GM18861 (cell line): ENCODE measurements at regions not wholly inside any gene's neighbourhood (a gene's known extent, or its start where the extent isn't known, plus 50 kb on each side); places are given as distances from the start of the nearest gene placed in this dataset.

Experiments
- ATAC-seq: cut with Tn5 transposase; IDR thresholded peaks from one replicate; pipeline ENCODE4 v1.9.1; 2021; ENCODE audit not compliant: unreplicated experiment

DNA sequence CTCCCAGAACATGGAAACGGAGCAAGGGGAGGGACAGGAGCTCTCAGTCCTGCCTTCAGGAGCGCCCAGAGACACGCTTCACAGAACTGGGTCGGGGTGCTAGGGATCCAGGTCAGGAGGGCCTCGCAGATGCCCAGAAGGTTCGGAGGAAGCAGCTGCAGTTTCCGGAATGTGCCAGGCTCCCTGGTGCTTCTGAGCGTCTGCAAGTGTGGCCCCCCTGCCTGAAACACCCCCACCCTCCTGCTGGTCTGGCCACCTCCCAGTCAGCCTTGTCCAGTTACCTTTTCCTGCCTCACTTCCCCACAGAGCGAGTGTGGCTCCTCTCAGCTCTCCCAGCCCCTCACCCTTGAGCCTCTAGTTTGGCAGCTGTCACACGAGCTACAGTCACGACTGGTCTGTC lies 88.3 kb upstream of the TAF1B start:
- no peak for ATAC-seq

DNA sequence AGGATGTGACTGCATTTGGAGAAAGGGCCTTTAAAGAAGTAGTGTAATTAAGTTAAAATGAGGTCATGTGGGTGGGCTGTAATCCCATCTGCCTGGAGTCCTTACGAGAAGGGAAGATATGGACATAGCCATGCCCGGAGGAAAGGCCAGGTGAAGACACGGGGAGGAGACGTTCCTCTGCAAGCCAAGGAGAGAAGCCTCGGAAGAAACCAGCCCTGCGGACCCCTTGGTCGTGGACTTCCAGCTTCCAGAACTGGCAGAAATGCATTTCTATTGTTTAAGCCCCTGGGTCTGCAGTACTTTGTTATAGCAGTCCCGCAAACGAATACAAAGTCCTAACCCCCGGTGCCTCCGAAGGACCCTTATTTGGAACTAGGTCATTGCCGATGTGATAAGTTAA lies 87.6 kb upstream of the TAF1B start:
- ATAC-seq: no peak

DNA sequence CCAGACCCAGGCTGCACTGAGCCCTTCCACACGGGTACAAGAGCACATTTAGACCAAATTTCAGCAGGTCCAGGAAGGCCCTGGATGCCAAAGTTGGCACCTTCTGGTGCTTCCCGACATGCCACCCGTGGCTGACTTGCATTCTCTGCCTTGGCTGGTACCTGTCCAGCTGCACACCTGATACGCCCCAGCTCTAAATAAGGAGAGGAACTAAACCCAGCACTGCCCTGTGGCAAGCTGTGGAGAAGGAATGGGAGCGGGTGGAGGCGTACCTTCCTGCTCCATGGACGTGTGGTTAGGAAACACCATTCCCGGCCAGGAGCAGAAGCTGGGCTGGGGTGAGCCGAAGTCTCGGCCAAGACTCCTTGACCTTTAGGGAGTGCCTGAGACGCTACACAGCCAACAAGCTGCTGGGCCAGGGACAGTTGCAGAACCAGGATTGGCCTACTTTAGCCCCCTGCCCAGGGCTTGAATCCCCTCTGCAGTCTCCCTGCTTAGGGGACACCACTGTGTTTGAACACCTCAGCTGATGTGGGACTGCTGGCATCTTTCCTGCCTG lies 86.5 kb upstream of the TAF1B start:
- ATAC-seq: no peak

DNA sequence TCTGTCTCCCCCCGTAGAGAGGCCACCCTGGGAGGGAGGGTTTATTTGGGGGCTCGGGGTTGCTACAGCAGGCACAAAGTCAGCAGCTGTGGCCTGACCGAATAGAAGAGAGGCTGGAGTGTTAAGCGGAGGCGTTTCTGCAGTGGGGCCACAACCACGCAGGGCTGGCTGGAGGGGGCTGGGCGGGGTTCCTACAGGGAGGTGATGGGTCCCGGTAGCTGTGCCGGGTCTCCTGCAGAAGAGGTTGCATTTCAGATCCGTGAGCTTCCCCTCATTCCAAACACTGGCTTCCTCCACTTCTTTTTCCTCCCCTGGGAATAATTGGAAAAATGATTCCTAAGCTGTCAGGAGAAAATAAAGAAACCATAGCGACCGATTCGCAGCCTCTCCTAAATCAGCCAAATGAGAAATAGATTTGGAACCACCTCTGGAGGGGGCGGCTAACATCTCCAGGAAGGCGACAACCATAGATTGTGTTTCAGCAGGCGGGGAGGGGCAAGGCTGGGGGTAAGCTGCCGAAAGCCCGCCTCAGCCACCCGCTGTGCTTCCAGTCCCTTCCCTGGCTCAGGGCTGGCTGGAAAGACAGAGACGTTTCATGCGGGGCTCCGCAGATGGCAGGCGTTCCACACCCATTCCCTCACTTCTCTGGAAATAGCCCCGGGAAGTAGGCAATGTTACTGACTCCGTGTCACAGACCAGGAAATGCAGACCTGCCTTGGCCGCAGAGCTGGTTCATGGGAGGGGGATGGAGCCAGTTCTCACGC lies 85.6 kb upstream of the TAF1B start:
- ATAC-seq: no peak

DNA sequence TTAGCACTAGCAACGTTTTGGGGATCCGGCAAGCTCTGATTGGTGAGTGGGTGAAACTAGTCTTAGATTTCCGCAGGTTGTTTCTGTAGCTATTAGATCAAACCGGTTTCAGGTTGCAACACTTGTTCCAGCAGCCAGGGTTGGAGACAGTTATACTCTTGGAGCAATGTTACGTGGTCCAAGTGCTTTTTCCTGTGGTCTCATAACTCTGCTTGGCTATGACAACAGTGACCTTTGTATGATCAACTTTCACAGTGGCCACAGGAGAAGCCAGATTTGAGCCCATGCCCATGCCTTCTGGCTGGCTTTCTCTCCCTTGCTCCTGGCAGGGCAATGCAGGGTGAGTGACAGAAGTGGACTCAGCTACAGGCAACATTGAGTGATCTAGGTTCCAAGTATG lies 84.5 kb upstream of the TAF1B start:
- ATAC-seq: no peak

GRCh38 chr2:9760069-9760901 lies 83.0 kb upstream of the TAF1B start:
- ATAC-seq: no peak

- no peak for ATAC-seq
Measured at GRCh38 chr2:9760902-9761228, 82.4 kb upstream of the TAF1B start.

DNA sequence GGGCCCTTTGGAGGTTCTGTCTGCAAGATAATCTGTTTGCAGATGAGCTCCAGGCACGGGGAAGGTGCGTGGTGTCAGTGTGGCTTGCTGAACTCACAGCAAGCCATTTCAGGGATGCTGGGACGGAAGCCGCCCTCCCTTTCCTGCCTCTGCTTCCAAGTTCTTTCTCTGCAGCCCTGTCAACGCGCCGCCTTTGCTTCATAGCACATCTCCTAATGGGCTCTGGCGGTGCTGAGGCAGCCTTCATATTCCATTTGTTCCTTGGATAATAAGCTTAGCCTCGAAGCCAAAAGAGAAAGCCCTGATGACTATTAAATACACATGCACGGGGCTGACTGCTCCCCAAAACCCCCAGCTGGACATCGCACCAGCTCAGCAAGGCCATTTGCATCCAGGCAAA lies 81.7 kb upstream of the TAF1B start:
- no peak for ATAC-seq

DNA sequence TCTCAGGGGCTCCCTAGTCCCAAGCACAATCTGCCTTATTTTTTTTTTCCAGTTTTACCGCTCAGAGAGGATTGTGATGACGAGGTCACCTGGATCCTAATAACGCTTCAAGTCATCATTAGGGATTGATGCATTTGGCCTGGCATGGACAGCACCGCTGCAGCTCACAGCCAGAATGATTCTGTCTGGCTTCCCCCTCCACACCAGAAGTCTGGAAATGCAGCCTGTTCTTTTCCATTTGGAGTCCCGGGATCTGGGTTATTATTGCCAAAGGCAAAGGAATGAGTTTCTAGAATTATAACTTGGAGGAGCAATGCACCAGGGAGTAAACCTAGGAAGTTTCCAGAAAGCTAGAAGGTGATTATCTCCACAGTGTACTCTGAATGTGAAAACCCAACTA lies 81.1 kb upstream of the TAF1B start:
- no peak for ATAC-seq

GRCh38 chr2:9762941-9763340 lies 80.3 kb upstream of the TAF1B start:
- no peak for ATAC-seq

- no peak for ATAC-seq
Measured at GRCh38 chr2:9763356-9764152, 79.7 kb upstream of the TAF1B start.

DNA sequence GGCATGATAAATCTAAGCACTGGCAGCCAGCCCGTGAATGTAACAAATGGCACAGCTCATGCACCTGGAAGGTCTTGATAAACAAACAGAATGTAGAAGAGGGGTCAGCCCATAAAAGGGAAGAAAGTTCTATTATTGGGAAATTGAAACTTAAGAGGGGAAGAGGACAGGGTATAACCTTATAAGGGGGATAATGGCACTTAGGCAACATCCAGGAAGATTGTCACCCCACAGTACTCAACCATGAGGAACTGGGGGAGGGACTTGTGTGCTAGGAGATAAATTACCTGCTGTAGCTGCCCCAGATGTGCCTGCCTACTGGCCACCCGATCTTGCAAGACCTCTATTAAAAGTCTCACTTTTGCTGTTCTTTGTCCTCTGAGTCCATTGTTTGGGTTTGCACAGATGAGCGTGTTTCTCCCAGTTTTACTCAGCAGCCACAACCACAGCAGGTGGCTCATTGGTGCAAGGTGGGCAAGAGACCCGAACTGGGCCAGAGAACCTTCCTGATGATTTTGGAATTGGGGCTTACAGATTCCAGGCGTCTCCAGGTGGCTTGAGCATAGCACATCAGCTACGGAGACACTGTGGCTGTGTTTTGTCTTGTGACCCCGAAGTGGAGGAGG lies 79.0 kb upstream of the TAF1B start:
- no peak for ATAC-seq

GRCh38 chr2:9765611-9766531 lies 77.4 kb upstream of the TAF1B start:
- ATAC-seq: no peak

- no peak for ATAC-seq
Measured at GRCh38 chr2:9767656-9768281, 75.5 kb upstream of the TAF1B start.

DNA sequence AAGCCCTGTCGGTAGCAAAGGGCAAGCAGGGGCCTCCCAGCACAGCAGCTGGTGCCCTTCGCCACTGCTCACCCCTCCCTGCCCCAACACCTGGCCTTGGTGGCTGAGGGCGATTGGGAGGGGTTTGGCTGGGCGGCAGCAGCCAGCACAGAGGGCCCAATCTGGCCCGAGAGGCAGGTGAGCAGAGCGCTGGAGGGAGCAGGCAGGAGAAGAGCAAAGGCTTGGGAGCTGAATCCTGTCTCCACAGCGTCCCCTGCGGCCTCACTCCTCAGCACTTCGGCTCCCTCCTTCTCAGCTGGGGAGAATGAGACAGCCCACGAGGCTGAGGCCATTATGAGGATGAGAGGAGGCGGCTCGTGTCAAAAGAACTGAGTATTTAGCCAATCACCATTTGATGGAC lies 74.9 kb upstream of the TAF1B start:
- ATAC-seq: no peak

DNA sequence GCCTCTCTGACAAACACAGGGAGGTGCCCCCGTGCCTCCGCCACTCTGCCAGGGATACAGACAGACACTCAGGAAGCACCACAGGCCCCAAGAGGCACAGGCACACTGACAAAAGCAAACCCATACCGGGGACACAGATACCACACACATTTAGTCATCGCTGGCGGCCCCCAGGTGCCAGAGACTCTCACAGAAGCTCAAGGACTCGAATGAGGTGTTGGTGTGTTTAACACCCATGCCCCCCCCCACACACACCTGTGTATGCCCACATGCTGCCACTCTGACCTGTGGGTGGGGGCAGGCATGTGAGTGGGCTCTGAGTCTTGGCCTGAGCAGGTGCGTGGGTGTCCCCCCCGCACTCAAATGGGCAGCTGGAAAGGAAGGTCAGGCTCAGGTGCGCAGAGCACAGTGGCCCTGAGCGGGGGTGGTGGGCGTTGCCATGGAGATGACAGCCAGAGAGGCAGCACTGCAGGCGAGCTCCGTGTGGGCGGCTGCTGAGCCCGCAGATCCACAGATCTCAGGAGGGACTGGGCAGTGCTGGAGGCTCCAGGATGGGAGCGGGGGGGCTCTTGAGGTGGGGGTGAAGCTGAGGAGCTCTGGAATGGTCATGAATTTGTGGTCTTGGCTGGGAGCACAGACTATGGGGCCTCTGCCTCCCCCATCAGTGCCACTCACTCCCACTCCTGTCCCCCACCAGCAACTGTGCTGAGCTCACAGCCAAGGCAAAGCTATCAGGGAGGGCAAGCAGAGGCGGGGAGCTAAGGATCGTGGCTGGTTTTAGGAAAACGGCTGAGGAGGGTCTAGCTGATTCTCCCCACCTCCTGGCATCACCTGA lies 73.9 kb upstream of the TAF1B start:
- ATAC-seq: no peak

- ATAC-seq: no peak
Measured at GRCh38 chr2:9770006-9770307, 73.3 kb upstream of the TAF1B start.

GRCh38 chr2:9770308-9771100 lies 72.8 kb upstream of the TAF1B start:
- no peak for ATAC-seq
